ENCODE measurements at regions not wholly inside any gene's neighbourhood (a gene's known extent, or its start where the extent isn't known, plus 50 kb on each side); places are given as distances from the start of the nearest gene placed in this dataset.

GRCh38 chr1:56196839-56197238 is 382.5 kb downstream of the PLPP3 start:
- H3K4me3 ChIP-seq (ENCODE audit: low read depth, low read length), result no peak overlapping the region
- no peak for DNase-seq (ENCODE audit: low read depth, low spot score)
- CTCF ChIA-PET, result no interaction called here
- no peaks in the 10 kb centered on the region for H3K9me3 ChIP-seq (ENCODE audit: control insufficient read depth, insufficient read depth, low read length)
- no peak overlapping the region for H3K27ac ChIP-seq (ENCODE audit: low read depth, low read length)
- H3K27me3 ChIP-seq (ENCODE audit: control insufficient read depth, insufficient read depth, low read length), result no peaks in the 10 kb centered on the region
- TF ChIP-seq, protein P1, sequence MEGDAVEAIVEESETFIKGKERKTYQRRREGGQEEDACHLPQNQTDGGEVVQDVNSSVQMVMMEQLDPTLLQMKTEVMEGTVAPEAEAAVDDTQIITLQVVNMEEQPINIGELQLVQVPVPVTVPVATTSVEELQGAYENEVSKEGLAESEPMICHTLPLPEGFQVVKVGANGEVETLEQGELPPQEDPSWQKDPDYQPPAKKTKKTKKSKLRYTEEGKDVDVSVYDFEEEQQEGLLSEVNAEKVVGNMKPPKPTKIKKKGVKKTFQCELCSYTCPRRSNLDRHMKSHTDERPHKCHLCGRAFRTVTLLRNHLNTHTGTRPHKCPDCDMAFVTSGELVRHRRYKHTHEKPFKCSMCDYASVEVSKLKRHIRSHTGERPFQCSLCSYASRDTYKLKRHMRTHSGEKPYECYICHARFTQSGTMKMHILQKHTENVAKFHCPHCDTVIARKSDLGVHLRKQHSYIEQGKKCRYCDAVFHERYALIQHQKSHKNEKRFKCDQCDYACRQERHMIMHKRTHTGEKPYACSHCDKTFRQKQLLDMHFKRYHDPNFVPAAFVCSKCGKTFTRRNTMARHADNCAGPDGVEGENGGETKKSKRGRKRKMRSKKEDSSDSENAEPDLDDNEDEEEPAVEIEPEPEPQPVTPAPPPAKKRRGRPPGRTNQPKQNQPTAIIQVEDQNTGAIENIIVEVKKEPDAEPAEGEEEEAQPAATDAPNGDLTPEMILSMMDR (IDR thresholded peaks at IDR 0.05; ENCODE audit: low read depth, low read length), result no peak
- POLR2A ChIA-PET, result no interaction called here

GRCh38 chr1:56194701-56195300 is 384.6 kb downstream of the PLPP3 start:
- POLR2A ChIA-PET, result no interaction called here
- Histone ChIP-seq H3K27me3 (ENCODE audit: control insufficient read depth, insufficient read depth, low read length) (no peaks in the 10 kb centered on the region), H3K4me3 (ENCODE audit: low read depth, low read length) (no peak overlapping the region), H3K27ac (ENCODE audit: low read depth, low read length) (peak overlapping the region; percentile 34), H3K9me3 (ENCODE audit: control insufficient read depth, insufficient read depth, low read length) (no peaks in the 10 kb centered on the region)
- peak; percentile 33 for DNase-seq (ENCODE audit: low read depth, low spot score)
- CTCF ChIA-PET, result interaction anchor here (0.5 kb wide), 1 partner anchor 282 kb away, joined by 3 read pairs; no protein-coding TSS in a partner anchor
- TF ChIP-seq, protein P1 (IDR thresholded peaks at IDR 0.05; ENCODE audit: low read depth, low read length), result no peak

DNA sequence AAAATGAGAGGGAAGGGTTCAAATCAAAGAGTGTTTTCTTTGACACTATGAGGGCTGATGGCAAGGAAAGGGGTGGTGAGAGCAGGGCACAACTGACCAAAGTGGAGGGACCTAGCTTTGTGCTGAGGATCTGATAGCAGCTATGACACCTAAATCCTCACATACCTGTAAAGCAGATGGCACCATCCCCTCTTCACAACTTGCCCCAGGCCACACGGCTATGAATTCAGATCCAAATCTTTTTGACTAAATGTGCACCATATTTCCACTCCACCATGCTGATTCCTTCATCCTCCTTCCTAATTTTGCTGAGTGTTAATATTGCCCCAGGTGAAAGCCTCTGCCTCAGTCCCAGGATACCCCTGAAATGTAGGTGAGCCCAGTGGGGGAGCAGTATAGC is 385.7 kb downstream of the PLPP3 start:
- ChIA-PET POLR2A (no interaction called here), CTCF (interaction anchor here (0.6 to 1.0 kb wide), 2 partner anchors 11 to 223 kb away, joined by 3 to 4 read pairs; no protein-coding TSS in a partner anchor)
- Histone ChIP-seq H3K9me3 (ENCODE audit: control insufficient read depth, insufficient read depth, low read length) (no peaks in the 10 kb centered on the region), H3K27ac (ENCODE audit: low read depth, low read length) (no peak overlapping the region), H3K27me3 (ENCODE audit: control insufficient read depth, insufficient read depth, low read length) (no peaks in the 10 kb centered on the region), H3K4me3 (ENCODE audit: low read depth, low read length) (no peak overlapping the region)
- TF ChIP-seq, protein P1 (IDR thresholded peaks at IDR 0.05; ENCODE audit: low read depth, low read length), result no peak
- no peak for DNase-seq (ENCODE audit: low read depth, low spot score)

DNA sequence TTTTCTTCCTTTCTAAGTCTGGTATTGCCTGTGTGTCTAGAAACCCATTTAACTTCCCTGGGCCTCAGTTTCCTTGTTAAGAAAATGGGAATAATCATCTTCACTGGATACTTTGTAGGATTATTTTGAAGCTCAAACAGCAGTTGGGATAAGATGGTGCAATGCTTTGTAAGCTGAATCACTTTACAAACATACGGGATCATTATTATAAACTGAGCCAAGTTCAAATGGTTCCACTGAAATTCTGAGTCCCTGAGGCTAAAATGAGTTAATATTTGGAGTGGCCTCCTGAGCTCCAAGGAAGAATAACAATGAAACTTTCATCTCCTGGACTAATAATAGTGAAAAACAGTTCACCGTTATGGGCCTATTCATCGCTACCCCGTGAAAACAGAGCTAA is 388.0 kb downstream of the PLPP3 start:
- TF ChIP-seq, protein P1 (IDR thresholded peaks at IDR 0.05; ENCODE audit: low read depth, low read length), result no peak
- Histone ChIP-seq H3K27ac (ENCODE audit: low read depth, low read length) (no peak overlapping the region), H3K4me3 (ENCODE audit: low read depth, low read length) (no peak overlapping the region), H3K9me3 (ENCODE audit: control insufficient read depth, insufficient read depth, low read length) (no peaks in the 10 kb centered on the region), H3K27me3 (ENCODE audit: control insufficient read depth, insufficient read depth, low read length) (no peaks in the 10 kb centered on the region)
- POLR2A ChIA-PET, result no interaction called here
- CTCF ChIA-PET, result no interaction called here
- no peak for DNase-seq (ENCODE audit: low read depth, low spot score)

GRCh38 chr1:56190806-56191365 is 388.5 kb downstream of the PLPP3 start:
- POLR2A ChIA-PET, result no interaction called here
- CTCF ChIA-PET, result no interaction called here
- H3K9me3 ChIP-seq (ENCODE audit: control insufficient read depth, insufficient read depth, low read length), result no peaks in the 10 kb centered on the region
- H3K4me3 ChIP-seq (ENCODE audit: low read depth, low read length), result no peak overlapping the region
- no peak for DNase-seq (ENCODE audit: low read depth, low spot score)
- H3K27me3 ChIP-seq (ENCODE audit: control insufficient read depth, insufficient read depth, low read length), result no peaks in the 10 kb centered on the region
- H3K27ac ChIP-seq (ENCODE audit: low read depth, low read length), result no peak overlapping the region
- TF ChIP-seq, protein P1 (IDR thresholded peaks at IDR 0.05; ENCODE audit: low read depth, low read length), result no peak
